IMR-90 (cell line): ENCODE measurements at regions not wholly inside any gene's neighbourhood (a gene's known extent, or its start where the extent isn't known, plus 50 kb on each side); places are given as distances from the start of the nearest gene placed in this dataset.

Experiments
- ATAC-seq: fragments of 200-7000 bp; cut with Tn5 transposase; 2 replicates; pipeline ENCODE4 v1.9.1; 2020; ENCODE audit warnings: low read depth, mild to moderate bottlenecking, moderate library complexity
- BruUV-seq: library from RNA; stranded (reverse); fragments of 400-500 nt; replicated peaks from 2 replicates; lab custom pipeline; 2021; lab: Mats Ljungman, UMichigan
- CTCF ChIA-PET: fragments of 300-600 bp; formaldehyde crosslinking; extraction: SDS; loops from one replicate; lab custom pipeline; 2021; ENCODE audit warnings: antibody characterized with exemption; lab: Yijun Ruan, JAX
- POLR2A ChIA-PET: fragments of 300-600 bp; sonication (Branson Sonifier 250); formaldehyde crosslinking; loops from one replicate; lab custom pipeline; 2022; ENCODE audit warnings: antibody characterized with exemption; ENCODE audit not compliant: unreplicated experiment; lab: Charles Lee
- DNase-seq: peaks from one replicate; pipeline ENCODE4 v3.0.0; 2013
- H2AFZ ChIP-seq: replicated peaks from 2 replicates; pipeline ENCODE3; 2013; ENCODE audit warnings: low read length, mild to moderate bottlenecking; ENCODE audit not compliant: poor library complexity
- H2AK5ac ChIP-seq: 2 replicates; pipeline ENCODE4 v1.6.1; 2013; ENCODE audit warnings: low read depth, low read length, inconsistent platforms
- H2AK9ac ChIP-seq: replicated peaks from 2 replicates; pipeline ENCODE3; 2013; ENCODE audit warnings: mild to moderate bottlenecking, low read depth, low read length, moderate library complexity; ENCODE audit not compliant: poor library complexity
- H2BK120ac ChIP-seq: 2 replicates; pipeline ENCODE4 v1.6.1; 2013; ENCODE audit warnings: low read depth, low read length, inconsistent platforms
- H2BK15ac ChIP-seq: 3 replicates; pipeline ENCODE4 v1.6.1; 2013; ENCODE audit warnings: low read depth, low read length, inconsistent platforms
- H2BK20ac ChIP-seq: 2 replicates; pipeline ENCODE4 v1.6.1; 2013; ENCODE audit warnings: low read depth, mild to moderate bottlenecking, inconsistent platforms, low read length, moderate library complexity
- H2BK5ac ChIP-seq: 2 replicates; pipeline ENCODE4 v1.6.1; 2013; ENCODE audit warnings: mild to moderate bottlenecking, low read depth, low read length, inconsistent platforms; ENCODE audit not compliant: poor library complexity, severe bottlenecking
- H3K14ac ChIP-seq: replicated peaks from 2 replicates; pipeline ENCODE4 v1.6.1; 2013; ENCODE audit warnings: low read depth, low read length, inconsistent platforms
- H3K18ac ChIP-seq: 2 replicates; pipeline ENCODE4 v1.6.1; 2013; ENCODE audit warnings: low read depth, low read length, control low read depth
- H3K23ac ChIP-seq: 2 replicates; pipeline ENCODE4 v1.6.1; 2013; ENCODE audit warnings: low read depth, low read length, inconsistent platforms
- H3K27ac ChIP-seq: 2 replicates; pipeline ENCODE4 v1.5.1; 2013; ENCODE audit warnings: mild to moderate bottlenecking, control low read depth, low read length; ENCODE audit not compliant: insufficient read depth
- H3K27me3 ChIP-seq: 2 replicates; pipeline ENCODE4 v1.6.1; 2013; ENCODE audit warnings: low read length; ENCODE audit not compliant: control insufficient read depth, insufficient read depth
- H3K36me3 ChIP-seq: 2 replicates; pipeline ENCODE4 v1.6.1; 2013; ENCODE audit warnings: low read length, mixed read lengths; ENCODE audit not compliant: control insufficient read depth, insufficient read depth
- H3K4ac ChIP-seq: 2 replicates; pipeline ENCODE4 v1.6.1; 2013; ENCODE audit warnings: low read depth, low read length, inconsistent platforms
- H3K4me1 ChIP-seq: 2 replicates; pipeline ENCODE4 v1.6.1; 2013; ENCODE audit warnings: low read length, mixed read lengths; ENCODE audit not compliant: control insufficient read depth, insufficient read depth
- H3K4me2 ChIP-seq: 2 replicates; pipeline ENCODE4 v1.6.1; 2013; ENCODE audit warnings: low read depth, mild to moderate bottlenecking, control low read depth, low read length, moderate library complexity
- H3K4me3 ChIP-seq: 2 replicates; pipeline ENCODE4 v1.5.1; 2013; ENCODE audit warnings: low read depth, mild to moderate bottlenecking, control low read depth, low read length, moderate library complexity; ENCODE audit not compliant: insufficient read depth
- H3K56ac ChIP-seq: 2 replicates; pipeline ENCODE4 v1.6.1; 2013; ENCODE audit warnings: low read length, inconsistent platforms; ENCODE audit not compliant: insufficient read depth; ENCODE audit errors: extremely low read depth
- H3K79me1 ChIP-seq, 2 experiments: 2 replicates each; pipeline ENCODE4 v1.6.1; 2013; ENCODE audit warnings: low read length in 2 of 2, inconsistent platforms in 1 of 2, low read depth in 1 of 2
- H3K9ac ChIP-seq: 2 replicates; pipeline ENCODE4 v1.6.1; 2013; ENCODE audit warnings: low read depth, low read length, control low read depth
- H3K9me1 ChIP-seq: 2 replicates; pipeline ENCODE4 v1.6.1; 2013; ENCODE audit warnings: low read length, inconsistent platforms; ENCODE audit not compliant: insufficient read depth
- H3K9me3 ChIP-seq: 2 replicates; pipeline ENCODE4 v1.6.1; 2013; ENCODE audit warnings: low read length; ENCODE audit not compliant: control insufficient read depth, insufficient read depth
- H4K20me1 ChIP-seq: 2 replicates; pipeline ENCODE4 v1.6.1; 2013; ENCODE audit warnings: low read length, inconsistent platforms; ENCODE audit not compliant: insufficient read depth
- H4K5ac ChIP-seq: 2 replicates; pipeline ENCODE4 v1.6.1; 2013; ENCODE audit warnings: mild to moderate bottlenecking, low read depth, low read length, control low read depth
- H4K8ac ChIP-seq, 2 experiments: 2 replicates each; pipeline ENCODE4 v1.6.1; 2013; ENCODE audit warnings: low read depth in 2 of 2, low read length in 2 of 2, control low read depth in 1 of 2, inconsistent platforms in 1 of 2
- H4K91ac ChIP-seq: 2 replicates; pipeline ENCODE4 v1.6.1; 2013; ENCODE audit warnings: low read depth, low read length, inconsistent platforms; ENCODE audit not compliant: insufficient read depth
- BHLHE40 ChIP-seq: fragments of 150-350 bp; IDR thresholded peaks from 2 replicates; pipeline ENCODE4 v1.6.1; 2016; ENCODE audit warnings: mild to moderate bottlenecking, low read depth, low read length
- CEBPB ChIP-seq: IDR thresholded peaks from 2 replicates; pipeline ENCODE4 v1.6.1; 2012; ENCODE audit warnings: low read depth, low read length, improper control_type of control experiment
- CHD1 ChIP-seq: IDR thresholded peaks from 2 replicates; pipeline ENCODE4 v1.6.1; 2012; ENCODE audit warnings: low read depth, low read length, improper control_type of control experiment
- FOS ChIP-seq: fragments of 150-350 bp; IDR thresholded peaks from 2 replicates; pipeline ENCODE4 v1.6.1; 2016; ENCODE audit warnings: low read depth, low read length
- MAFK ChIP-seq: IDR thresholded peaks from 2 replicates; pipeline ENCODE4 v1.6.1; 2012; ENCODE audit warnings: low read depth, low read length, improper control_type of control experiment
- MAZ ChIP-seq: IDR thresholded peaks from 2 replicates; pipeline ENCODE4 v1.6.1; 2012; ENCODE audit warnings: low read depth, mild to moderate bottlenecking, low read length, improper control_type of control experiment, moderate library complexity, borderline replicate concordance
- MXI1 ChIP-seq: IDR thresholded peaks from 2 replicates; pipeline ENCODE4 v1.6.1; 2012; ENCODE audit warnings: low read depth, mild to moderate bottlenecking, low read length, moderate library complexity, borderline replicate concordance
- NFE2L2 ChIP-seq: fragments of 150-350 bp; IDR thresholded peaks from 2 replicates; pipeline ENCODE4 v1.6.1; 2016; ENCODE audit warnings: low read depth, mild to moderate bottlenecking, low read length
- POLR2A ChIP-seq: IDR thresholded peaks from 2 replicates; pipeline ENCODE4 v1.6.1; 2012; ENCODE audit warnings: mild to moderate bottlenecking, low read depth, low read length
- RAD21 ChIP-seq: IDR thresholded peaks from 2 replicates; pipeline ENCODE4 v1.6.1; 2012; ENCODE audit warnings: low read length, improper control_type of control experiment
- RCOR1 ChIP-seq: IDR thresholded peaks from 2 replicates; pipeline ENCODE4 v1.6.1; 2012; ENCODE audit warnings: mild to moderate bottlenecking, low read length, improper control_type of control experiment; ENCODE audit not compliant: insufficient replicate concordance
- RFX5 ChIP-seq: IDR thresholded peaks from 2 replicates; pipeline ENCODE4 v1.8.0; 2012; ENCODE audit warnings: low read depth, mild to moderate bottlenecking, low read length, moderate library complexity
- SMC3 ChIP-seq: fragments of 150-350 bp; IDR thresholded peaks from 2 replicates; pipeline ENCODE4 v1.6.1; 2016; ENCODE audit warnings: low read depth, mild to moderate bottlenecking, antibody characterized with exemption, low read length, moderate library complexity
- WGBS, 2 experiments: methylation state at CpG; one replicate each; pipeline versions ENCODE4 v1.1.5 to v1.1.7; 2013; ENCODE audit warnings: missing lambda C conversion rate in 2 of 2; ENCODE audit not compliant: insufficient read length in 1 of 2; ENCODE audit errors: extremely low coverage in 2 of 2; 5-methylcytosine and 5-hydroxymethylcytosine counted together
- dilution Hi-C: fragments of 300-500 bp; cut with HindIII; formaldehyde crosslinking; loops from one replicate; pipeline ENCODE4 v1.14.3; 2018; ENCODE audit warnings: low sequenced_read_pairs; ENCODE audit not compliant: unreplicated experiment
- in situ Hi-C: fragments of 300-500 bp; cut with MboI; formaldehyde crosslinking; loops from 3 replicates; pipeline ENCODE4 v1.14.3; 2019; ENCODE audit warnings: low sequenced_read_pairs, inconsistent platforms, mixed read lengths
- intact Hi-C: fragments of 100-400 bp; cut with micrococcal nuclease; formaldehyde crosslinking; loops from 2 replicates; pipeline ENCODE4 v1.10.0; 2022
- TF ChIP-seq, protein P1 (sequence below): fragments of 150-350 bp; IDR thresholded peaks from 2 replicates; pipeline ENCODE4 v1.6.1; 2016; ENCODE audit warnings: low read depth, mild to moderate bottlenecking, low read length, moderate library complexity, borderline replicate concordance
- TF ChIP-seq, protein P2 (sequence below): conservative IDR thresholded peaks from 2 replicates; pipeline ENCODE4 v1.5.1; 2012; ENCODE audit warnings: mild to moderate bottlenecking, low read depth, low read length, improper control_type of control experiment

DNA sequence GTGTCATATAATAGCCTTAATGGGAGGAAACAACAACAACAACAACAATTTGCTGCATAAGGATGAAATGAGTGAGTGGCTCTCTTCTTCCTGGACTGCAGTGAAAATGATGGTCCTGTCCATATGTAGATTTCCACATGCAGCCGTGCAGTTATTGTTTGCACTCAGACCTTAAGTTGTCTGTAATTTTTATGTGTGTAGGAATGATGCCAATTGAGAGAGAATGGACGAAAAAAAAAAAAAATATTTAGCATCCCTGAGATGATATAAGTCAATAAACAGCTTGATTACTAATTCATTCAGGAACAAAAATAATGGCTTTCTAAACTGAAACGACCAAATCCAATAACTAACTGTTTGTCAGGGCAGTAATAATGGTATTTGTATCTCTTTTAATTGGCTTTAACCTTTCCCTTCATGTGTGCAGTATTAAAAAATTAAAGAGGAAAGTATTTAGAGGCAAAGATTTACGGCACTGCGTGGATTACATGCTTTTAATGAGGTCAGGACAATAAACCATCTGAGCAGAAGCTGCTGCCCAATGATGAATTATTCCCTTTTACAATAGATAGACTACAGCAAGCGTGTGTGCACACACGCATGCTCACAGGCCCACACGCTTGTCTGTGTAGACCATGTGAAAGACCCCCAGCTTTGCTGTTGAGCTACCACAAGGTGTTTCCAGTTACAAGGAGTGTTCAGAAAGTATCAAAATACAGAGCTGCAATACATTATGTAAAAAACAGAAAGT is 459.5 kb upstream of the WWC1 start:
- Histone ChIP-seq H2BK120ac (no peak overlapping the region), H3K4me1 (no peaks in the 10 kb centered on the region), H4K5ac (no peak overlapping the region), H3K9me3 (no peaks in the 10 kb centered on the region), H3K4me3 (no peak overlapping the region), H4K20me1 (no peaks in the 10 kb centered on the region), H3K23ac (no peak overlapping the region), H3K9me1 (no peaks in the 10 kb centered on the region), H3K79me1 (no peaks in the 10 kb centered on the region), H2BK5ac (no peak overlapping the region), H4K91ac (no peak overlapping the region), H3K9ac (no peak overlapping the region), H2BK15ac (no peak overlapping the region), H3K14ac (no peak overlapping the region), H3K4me2 (no peak overlapping the region), H3K27me3 (peaks cover 4% of the 10 kb centered on the region), H2AK5ac (no peak overlapping the region), H3K18ac (no peak overlapping the region), H2AK9ac (no peak overlapping the region), H3K36me3 (no peaks in the 10 kb centered on the region), H3K4ac (no peak overlapping the region), H2BK20ac (no peak overlapping the region), H3K27ac (no peak overlapping the region), H2AFZ (no peak overlapping the region), H4K8ac (no peak overlapping the region), H3K56ac (no peak overlapping the region)
- dilution Hi-C loops (no loop called here), in situ Hi-C loops (no loop called here), intact Hi-C loops (no loop called here)
- BruUV-seq: no TSS peak
- 80% methylated on average over 1 of the region's 8 CpGs; no CpG with 5 or more reads in 1 of the 2 experiments for WGBS, 2 experiments
- ATAC-seq (no peak), DNase-seq (no peak)
- ChIA-PET CTCF (no interaction called here), POLR2A (no interaction called here)
- TF ChIP-seq, protein P1, sequence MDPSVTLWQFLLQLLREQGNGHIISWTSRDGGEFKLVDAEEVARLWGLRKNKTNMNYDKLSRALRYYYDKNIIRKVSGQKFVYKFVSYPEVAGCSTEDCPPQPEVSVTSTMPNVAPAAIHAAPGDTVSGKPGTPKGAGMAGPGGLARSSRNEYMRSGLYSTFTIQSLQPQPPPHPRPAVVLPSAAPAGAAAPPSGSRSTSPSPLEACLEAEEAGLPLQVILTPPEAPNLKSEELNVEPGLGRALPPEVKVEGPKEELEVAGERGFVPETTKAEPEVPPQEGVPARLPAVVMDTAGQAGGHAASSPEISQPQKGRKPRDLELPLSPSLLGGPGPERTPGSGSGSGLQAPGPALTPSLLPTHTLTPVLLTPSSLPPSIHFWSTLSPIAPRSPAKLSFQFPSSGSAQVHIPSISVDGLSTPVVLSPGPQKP: no peak
- no peak for TF ChIP-seq RFX5
- no peak for TF ChIP-seq MXI1
- TF ChIP-seq SMC3: no peak
- TF ChIP-seq, protein P2, sequence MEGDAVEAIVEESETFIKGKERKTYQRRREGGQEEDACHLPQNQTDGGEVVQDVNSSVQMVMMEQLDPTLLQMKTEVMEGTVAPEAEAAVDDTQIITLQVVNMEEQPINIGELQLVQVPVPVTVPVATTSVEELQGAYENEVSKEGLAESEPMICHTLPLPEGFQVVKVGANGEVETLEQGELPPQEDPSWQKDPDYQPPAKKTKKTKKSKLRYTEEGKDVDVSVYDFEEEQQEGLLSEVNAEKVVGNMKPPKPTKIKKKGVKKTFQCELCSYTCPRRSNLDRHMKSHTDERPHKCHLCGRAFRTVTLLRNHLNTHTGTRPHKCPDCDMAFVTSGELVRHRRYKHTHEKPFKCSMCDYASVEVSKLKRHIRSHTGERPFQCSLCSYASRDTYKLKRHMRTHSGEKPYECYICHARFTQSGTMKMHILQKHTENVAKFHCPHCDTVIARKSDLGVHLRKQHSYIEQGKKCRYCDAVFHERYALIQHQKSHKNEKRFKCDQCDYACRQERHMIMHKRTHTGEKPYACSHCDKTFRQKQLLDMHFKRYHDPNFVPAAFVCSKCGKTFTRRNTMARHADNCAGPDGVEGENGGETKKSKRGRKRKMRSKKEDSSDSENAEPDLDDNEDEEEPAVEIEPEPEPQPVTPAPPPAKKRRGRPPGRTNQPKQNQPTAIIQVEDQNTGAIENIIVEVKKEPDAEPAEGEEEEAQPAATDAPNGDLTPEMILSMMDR: no peak
- no peak for TF ChIP-seq NFE2L2
- no peak for TF ChIP-seq RCOR1
- no peak for TF ChIP-seq CEBPB
- no peak for TF ChIP-seq MAFK
- no peak for TF ChIP-seq CHD1
- TF ChIP-seq BHLHE40: no peak
- no peak for TF ChIP-seq FOS
- no peak for TF ChIP-seq RAD21
- TF ChIP-seq POLR2A: no peak
- TF ChIP-seq MAZ: no peak
